WTC11 (cell line): ENCODE measurements at regions not wholly inside any gene's neighbourhood (a gene's known extent, or its start where the extent isn't known, plus 50 kb on each side); places are given as distances from the start of the nearest gene placed in this dataset.

ENCODE experiments used
- CBFB ChIP-seq: sonication (generic); formaldehyde crosslinking; IDR thresholded peaks from 2 replicates; pipeline ENCODE4 v1.8.1; 2022; ENCODE audit warnings: mild to moderate bottlenecking, low read depth, missing genetic modification reagents
- CTCF ChIP-seq: fragments of 200-600 bp; IDR thresholded peaks from 2 replicates; pipeline ENCODE4 v1.8.0; 2022; ENCODE audit warnings: antibody characterized with exemption
- ETV6 ChIP-seq: sonication (generic); formaldehyde crosslinking; IDR thresholded peaks from 2 replicates; pipeline ENCODE4 v1.8.1; 2022; ENCODE audit warnings: mild to moderate bottlenecking, missing genetic modification reagents
- FOXJ3 ChIP-seq: sonication (generic); formaldehyde crosslinking; IDR thresholded peaks from 2 replicates; pipeline ENCODE4 v1.9.0; 2021; ENCODE audit warnings: missing genetic modification reagents, mild to moderate bottlenecking, borderline replicate concordance
- GTF2I ChIP-seq: fragments of 250-450 bp; sonication (Bioruptor Pico); conservative IDR thresholded peaks from 2 replicates; pipeline ENCODE4 v1.4.0; 2021; ENCODE audit warnings: mild to moderate bottlenecking
- JUN ChIP-seq: sonication (generic); formaldehyde crosslinking; IDR thresholded peaks from 2 replicates; pipeline ENCODE4 v1.8.0; 2023; ENCODE audit warnings: mild to moderate bottlenecking, missing genetic modification reagents
- PREB ChIP-seq: sonication (generic); formaldehyde crosslinking; IDR thresholded peaks from 2 replicates; pipeline ENCODE4 v1.8.1; 2022; ENCODE audit warnings: mild to moderate bottlenecking, missing genetic modification reagents, moderate library complexity, borderline replicate concordance
- SMAD3 ChIP-seq: sonication (generic); formaldehyde crosslinking; IDR thresholded peaks from 2 replicates; pipeline ENCODE4 v1.8.0; 2022; ENCODE audit warnings: missing genetic modification reagents, mild to moderate bottlenecking, borderline replicate concordance
- ZNF219 ChIP-seq: sonication (generic); formaldehyde crosslinking; IDR thresholded peaks from 2 replicates; pipeline ENCODE4 v1.8.0; 2023; ENCODE audit warnings: missing genetic modification reagents, mild to moderate bottlenecking, borderline replicate concordance
- ZNF263 ChIP-seq: sonication (generic); formaldehyde crosslinking; IDR thresholded peaks from 2 replicates; pipeline ENCODE4 v1.8.1; 2022; ENCODE audit warnings: low read depth, mild to moderate bottlenecking, moderate library complexity, missing genetic modification reagents
- ZNF512 ChIP-seq: sonication (generic); formaldehyde crosslinking; IDR thresholded peaks from 2 replicates; pipeline ENCODE4 v1.8.1; 2022; ENCODE audit warnings: missing genetic modification reagents, borderline replicate concordance

- TF ChIP-seq FOXJ3 (CRISPR knock-in tag) (no peak), CBFB (no peak), ZNF219 (no peak), ZNF263 (no peak), SMAD3 (CRISPR knock-in tag) (no peak), ETV6 (CRISPR knock-in tag) (no peak), CTCF (no peak), JUN (no peak), ZNF512 (CRISPR knock-in tag) (no peak), PREB (CRISPR knock-in tag) (no peak), GTF2I (no peak)
These were observed 184.9 kb upstream of the ESRRG start for GRCh38 chr1:216908126-216908525.
